PC-9 (cell line): ENCODE measurements at regions not wholly inside any gene's neighbourhood (a gene's known extent, or its start where the extent isn't known, plus 50 kb on each side); places are given as distances from the start of the nearest gene placed in this dataset.

ENCODE experiments used
- CTCF ChIP-seq: fragments of 200-600 bp; sonication (generic); conservative IDR thresholded peaks from 2 replicates; pipeline ENCODE4 v1.6.1; 2017; ENCODE audit warnings: mixed run types, antibody characterized with exemption, mild to moderate bottlenecking, moderate library complexity
- EZH2 ChIP-seq: fragments of 200-600 bp; sonication (generic); IDR thresholded peaks from 2 replicates; pipeline ENCODE4 v1.8.0; 2017; ENCODE audit warnings: antibody characterized with exemption, low read depth

GRCh38 chr9:82130331-82131042 is 141.9 kb downstream of the SPATA31D1 start:
- TF ChIP-seq CTCF = no peak
- TF ChIP-seq EZH2 = no peak
